ENCODE measurements at regions not wholly inside any gene's neighbourhood (a gene's known extent, or its start where the extent isn't known, plus 50 kb on each side); places are given as distances from the start of the nearest gene placed in this dataset.

GRCh38 chr6:94845742-94846141 lies 731.6 kb upstream of the MANEA start:
- dilution Hi-C loops (cut with MboI; ENCODE audit: extremely low pct_ligation_motif_present, low sequenced_read_pairs), result no loop called here
- Histone ChIP-seq H2AFZ (ENCODE audit: control insufficient read depth, low read length) (no peak overlapping the region), H3K36me3 (ENCODE audit: control insufficient read depth in 2 of 2, extremely low read depth in 1 of 2, insufficient read depth in 2 of 2, low read length in 2 of 2) (no peaks in the 10 kb centered on the region), H3K4me2 (ENCODE audit: control insufficient read depth, extremely low read depth, insufficient read depth, low read depth, low read length) (no peak overlapping the region), H3K4me3 (ENCODE audit: control insufficient read depth in 2 of 3, extremely low read depth in 1 of 3, insufficient read depth in 2 of 3, low read depth in 1 of 3, low read length in 3 of 3) (no peak overlapping the region), H3K9me1 (ENCODE audit: control insufficient read depth, extremely low read depth, insufficient read depth, low read length) (no peaks in the 10 kb centered on the region), H4K20me1 (ENCODE audit: control insufficient read depth, extremely low read depth, insufficient read depth, low read length) (no peaks in the 10 kb centered on the region), H3K27me3 (ENCODE audit: control insufficient read depth, extremely low read depth, insufficient read depth, low read length) (no peaks in the 10 kb centered on the region), H3K9me3 (ENCODE audit: control insufficient read depth, low read depth, low read length) (no peaks in the 10 kb centered on the region), H3K27ac (ENCODE audit: control insufficient read depth, insufficient read depth, low read length) (no peak overlapping the region), H3K9ac (ENCODE audit: control insufficient read depth, extremely low read depth, insufficient read depth, low read length) (no peak overlapping the region), H3K4me1 (ENCODE audit: control insufficient read depth, extremely low read depth, insufficient read depth, low read length) (no peaks in the 10 kb centered on the region), H3K79me2 (ENCODE audit: control insufficient read depth, insufficient read depth, low read length) (no peaks in the 10 kb centered on the region)
- FAIRE-seq (no peak), DNase-seq (ENCODE audit: low read depth, low spot score) (no peak)
- TF ChIP-seq CTCF (optimal IDR thresholded peaks at IDR 0.05 in 1 of 3, IDR thresholded peaks at IDR 0.05 in 1 of 3, conservative IDR thresholded peaks at IDR 0.05 in 1 of 3; ENCODE audit: extremely low read depth in 1 of 3, insufficient read depth in 2 of 3, low read length in 3 of 3) (no peak), EZH2 (IDR thresholded peaks at IDR 0.05; ENCODE audit: low read length) (no peak)

GRCh38 chr6:94835264-94835663 lies 742.1 kb upstream of the MANEA start:
- Histone ChIP-seq H3K79me2 (ENCODE audit: control insufficient read depth, insufficient read depth, low read length) (no peaks in the 10 kb centered on the region), H4K20me1 (ENCODE audit: control insufficient read depth, extremely low read depth, insufficient read depth, low read length) (no peaks in the 10 kb centered on the region), H3K4me3 (ENCODE audit: control insufficient read depth in 2 of 3, extremely low read depth in 1 of 3, insufficient read depth in 2 of 3, low read depth in 1 of 3, low read length in 3 of 3) (no peak overlapping the region), H3K4me2 (ENCODE audit: control insufficient read depth, extremely low read depth, insufficient read depth, low read depth, low read length) (no peak overlapping the region), H3K9ac (ENCODE audit: control insufficient read depth, extremely low read depth, insufficient read depth, low read length) (no peak overlapping the region), H3K27ac (ENCODE audit: control insufficient read depth, insufficient read depth, low read length) (no peak overlapping the region), H3K4me1 (ENCODE audit: control insufficient read depth, extremely low read depth, insufficient read depth, low read length) (no peaks in the 10 kb centered on the region), H3K9me3 (ENCODE audit: control insufficient read depth, low read depth, low read length) (no peaks in the 10 kb centered on the region), H3K27me3 (ENCODE audit: control insufficient read depth, extremely low read depth, insufficient read depth, low read length) (no peaks in the 10 kb centered on the region), H3K36me3 (ENCODE audit: control insufficient read depth in 2 of 2, extremely low read depth in 1 of 2, insufficient read depth in 2 of 2, low read length in 2 of 2) (no peaks in the 10 kb centered on the region), H3K9me1 (ENCODE audit: control insufficient read depth, extremely low read depth, insufficient read depth, low read length) (no peaks in the 10 kb centered on the region), H2AFZ (ENCODE audit: control insufficient read depth, low read length) (no peak overlapping the region)
- FAIRE-seq, result no peak
- dilution Hi-C loops (cut with MboI; ENCODE audit: extremely low pct_ligation_motif_present, low sequenced_read_pairs), result no loop called here
- TF ChIP-seq CTCF (optimal IDR thresholded peaks at IDR 0.05 in 1 of 3, IDR thresholded peaks at IDR 0.05 in 1 of 3, conservative IDR thresholded peaks at IDR 0.05 in 1 of 3; ENCODE audit: extremely low read depth in 1 of 3, insufficient read depth in 2 of 3, low read length in 3 of 3), result no peak
- DNase-seq (ENCODE audit: low read depth, low spot score), result no peak
